CD4-positive, alpha-beta T cell treated with Interleukin-4 for 1 hour (primary cell): ENCODE measurements at regions not wholly inside any gene's neighbourhood (a gene's known extent, or its start where the extent isn't known, plus 50 kb on each side); places are given as distances from the start of the nearest gene placed in this dataset.
"Not testable (repeated sequence)": the region's sequence is repeated elsewhere in the genome, so short reads cannot be mapped to it uniquely, and the experiment has no call there.

Experiments
- DNase-seq, 2 donors: peaks; one replicate each; pipeline ENCODE4 v3.0.0-alpha.2; 2020 to 2022

GRCh38 chr11:38865922-38866321, 2267.9 kb upstream of the RAG2 start:
- no peak for DNase-seq

- no peak for DNase-seq
Measured at GRCh38 chr11:38842991-38843390, 2245.0 kb upstream of the RAG2 start.

GRCh38 chr11:38839071-38839470, 2241.0 kb upstream of the RAG2 start:
- no peak for DNase-seq

- DNase-seq = no peak
Measured at GRCh38 chr11:38835966-38836365, 2237.9 kb upstream of the RAG2 start.

DNA sequence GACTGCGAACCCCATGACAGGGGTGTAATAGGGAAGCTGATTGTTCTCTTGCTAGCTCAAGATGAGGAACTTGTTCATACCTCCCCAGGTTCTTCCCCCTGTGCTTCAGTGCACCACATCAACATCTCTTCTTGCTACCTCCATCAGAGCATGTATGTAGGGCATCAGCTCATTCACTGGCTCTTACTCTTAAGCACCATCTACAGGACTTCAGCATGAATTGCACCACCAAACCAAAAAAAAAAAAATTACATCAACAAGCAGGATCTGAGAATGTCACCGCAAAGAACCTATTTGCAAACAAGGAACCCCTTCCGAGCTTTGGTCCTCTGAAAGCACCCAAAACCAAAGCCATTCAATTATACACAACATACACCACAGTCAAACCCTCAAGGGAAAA, 2226.5 kb upstream of the RAG2 start:
- DNase-seq = no peak

GRCh38 chr11:38821786-38822185, 2223.8 kb upstream of the RAG2 start:
- not testable (repeated sequence) for DNase-seq

- no peak for DNase-seq
Measured at GRCh38 chr11:38819981-38820380, 2221.9 kb upstream of the RAG2 start.

DNA sequence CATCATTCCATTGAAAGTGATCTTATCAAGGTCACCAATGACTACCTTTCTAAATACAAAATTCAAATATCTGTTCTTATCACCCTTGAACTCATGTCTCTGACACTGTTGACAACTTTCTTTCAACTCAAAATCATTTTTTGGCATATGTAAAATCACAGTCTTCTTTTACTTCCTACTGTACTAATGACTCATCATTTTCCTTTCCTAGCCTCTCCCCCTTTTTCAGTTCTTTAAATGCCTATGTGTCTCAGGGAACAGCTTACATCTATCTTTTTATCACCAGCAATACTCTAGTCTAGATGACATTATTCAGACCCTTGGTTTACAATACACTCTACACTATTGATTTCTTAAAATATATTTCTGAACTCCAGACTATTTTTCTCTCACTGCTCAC, 2220.7 kb upstream of the RAG2 start:
- DNase-seq = no peak

- no peak for DNase-seq
Measured at GRCh38 chr11:38814670-38815069, 2216.6 kb upstream of the RAG2 start.

DNA sequence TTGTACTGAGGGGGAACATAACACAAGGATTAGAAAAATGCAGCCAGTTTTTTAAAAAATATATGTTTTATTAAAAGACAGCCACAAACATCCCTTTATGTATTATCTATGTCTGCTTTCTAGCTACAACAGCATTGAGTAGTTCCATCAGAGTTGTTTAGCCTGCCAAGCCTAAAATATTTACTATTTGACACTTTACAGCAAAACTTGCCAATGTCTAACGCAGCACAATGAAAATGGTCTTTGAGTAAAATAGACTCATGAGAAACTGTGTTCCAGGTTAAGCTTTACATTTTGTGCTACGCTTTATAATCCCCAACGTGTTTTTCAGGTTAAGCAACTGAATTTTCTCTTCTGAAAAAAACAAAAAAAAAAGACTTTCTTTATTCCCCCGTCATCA, 2211.5 kb upstream of the RAG2 start:
- DNase-seq = no peak

- DNase-seq = no peak
Measured at GRCh38 chr11:38796281-38796680, 2198.2 kb upstream of the RAG2 start.

- no peak for DNase-seq
Measured at GRCh38 chr11:38795027-38795426, 2197.0 kb upstream of the RAG2 start.

DNA sequence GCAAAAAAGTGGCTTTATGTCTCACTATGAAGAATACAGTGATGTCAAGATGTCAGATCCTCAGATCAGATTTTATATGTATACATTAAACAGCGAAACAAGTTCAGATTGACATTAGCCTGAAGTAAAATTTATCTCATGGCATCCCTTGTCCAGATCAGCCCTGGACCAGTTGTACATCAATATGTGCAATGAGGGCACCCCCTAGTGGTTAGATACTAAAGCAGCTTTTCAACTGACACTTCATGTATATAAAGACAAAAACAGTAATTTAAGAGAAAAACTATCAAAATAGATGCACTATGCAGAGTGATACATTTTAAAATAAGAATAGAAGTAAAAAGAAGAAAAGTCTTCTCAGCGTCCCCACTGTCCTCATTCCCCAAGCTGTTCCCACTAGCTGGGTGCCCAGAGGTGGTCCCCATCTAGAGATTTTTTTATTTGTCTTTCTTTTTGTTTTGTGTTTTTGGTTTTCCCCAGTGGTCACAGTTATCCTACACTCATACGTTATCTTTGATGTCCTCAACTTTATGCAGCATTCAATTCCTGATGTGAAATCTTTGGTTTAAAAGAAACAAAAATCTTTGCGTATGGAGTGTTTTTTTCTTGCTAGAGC, 2193.4 kb upstream of the RAG2 start:
- DNase-seq = peak in 1 of 2 donors; percentile 10

DNA sequence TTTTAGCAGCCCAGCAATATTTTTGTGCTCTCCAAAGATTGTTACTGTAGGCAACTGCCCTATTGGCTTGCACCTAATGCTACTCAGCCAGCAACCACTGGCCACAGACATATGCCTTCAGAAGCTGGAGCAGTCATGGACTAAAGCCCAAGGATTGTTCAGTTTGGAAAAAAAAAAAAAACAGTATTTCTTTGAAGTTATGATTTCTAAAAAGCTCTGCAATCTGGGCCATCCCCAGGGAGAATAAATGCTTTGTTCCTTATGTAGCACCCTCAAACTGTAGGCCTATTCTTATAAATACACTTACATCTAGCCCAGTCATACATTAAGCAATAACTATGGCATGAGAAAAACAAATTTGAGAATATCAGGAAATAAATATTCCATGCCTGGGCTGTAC, 2190.5 kb upstream of the RAG2 start:
- no peak for DNase-seq

DNA sequence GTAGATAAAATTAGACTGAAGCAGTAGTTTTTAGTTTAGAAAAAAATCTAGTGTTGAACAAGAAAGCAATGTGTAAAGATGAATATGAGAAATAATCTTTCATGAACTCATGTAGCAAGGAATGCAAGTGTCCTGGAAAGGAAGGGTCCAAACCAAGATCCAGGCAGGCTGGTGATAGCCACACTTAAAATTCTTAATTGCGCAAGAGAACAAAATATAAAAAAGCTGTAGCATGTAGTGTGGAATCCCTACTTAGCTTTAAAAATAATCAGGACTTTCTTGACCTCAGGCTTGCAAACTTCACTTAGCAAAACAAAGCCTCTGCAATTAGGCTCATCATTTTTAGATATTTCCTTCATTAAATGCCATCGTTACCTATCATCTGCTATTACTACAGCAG, 2186.1 kb upstream of the RAG2 start:
- DNase-seq = no peak

- no peak for DNase-seq
Measured at GRCh38 chr11:38766796-38767195, 2168.8 kb upstream of the RAG2 start.

GRCh38 chr11:38759394-38759793, 2161.4 kb upstream of the RAG2 start:
- no peak for DNase-seq

DNA sequence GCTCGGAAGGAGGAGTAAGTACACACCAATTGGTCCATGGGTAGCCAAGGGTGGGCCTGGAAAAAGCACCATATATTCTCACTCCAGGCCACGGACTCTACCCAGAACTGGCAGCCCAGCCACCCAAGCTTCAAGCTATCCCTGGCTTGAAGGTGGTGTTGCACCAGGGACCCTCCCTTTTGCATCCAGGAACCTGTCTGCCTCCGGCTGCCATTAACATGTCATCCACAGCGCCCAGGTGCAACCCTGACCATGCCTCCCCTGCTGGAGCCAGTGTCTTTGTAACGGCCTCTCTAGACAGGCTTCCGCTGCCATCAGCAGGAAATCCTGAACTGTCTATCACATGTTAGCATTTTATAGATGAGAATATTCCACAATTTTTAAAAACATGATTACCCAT, 2158.5 kb upstream of the RAG2 start:
- DNase-seq = no peak

- DNase-seq = no peak
Measured at GRCh38 chr11:38751421-38751820, 2153.4 kb upstream of the RAG2 start.

DNA sequence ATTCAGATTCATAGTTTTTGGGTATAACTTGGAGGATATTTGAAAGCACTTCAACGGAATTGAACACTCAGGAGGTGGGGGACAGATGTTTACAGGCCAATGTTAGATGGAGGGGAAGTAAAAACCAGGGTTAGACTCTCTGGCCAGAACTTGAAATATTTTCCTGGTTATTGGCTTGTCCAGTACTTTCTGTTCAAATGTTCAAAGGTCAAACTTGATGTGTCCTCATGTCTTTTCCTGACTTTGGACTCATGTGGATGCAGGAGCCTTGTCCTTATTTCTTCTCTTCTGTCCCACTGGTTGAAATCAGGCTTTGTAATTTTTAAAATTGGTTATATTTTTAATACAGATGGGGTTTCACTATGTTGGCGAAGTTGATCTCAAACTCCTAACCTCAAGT, 2148.5 kb upstream of the RAG2 start:
- DNase-seq = not testable (repeated sequence)

DNA sequence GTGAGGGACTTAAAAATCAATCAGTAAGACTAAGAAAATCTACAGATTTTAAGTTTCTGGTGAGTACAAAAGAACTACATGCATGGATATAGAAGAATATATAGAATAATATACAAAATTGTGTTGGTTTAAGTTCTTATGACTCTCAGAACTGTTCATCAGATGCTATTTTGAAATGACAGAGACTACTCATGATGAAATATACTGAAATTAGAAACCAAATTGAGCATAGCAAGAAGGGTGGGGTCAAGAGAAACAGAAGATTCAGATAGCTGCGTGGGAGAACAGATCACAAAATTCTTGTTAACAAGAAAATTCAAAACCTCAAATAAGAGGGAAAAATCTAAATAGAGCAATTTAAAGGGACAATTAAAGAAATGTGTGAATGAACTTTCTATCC, 2125.3 kb upstream of the RAG2 start:
- no peak for DNase-seq

DNA sequence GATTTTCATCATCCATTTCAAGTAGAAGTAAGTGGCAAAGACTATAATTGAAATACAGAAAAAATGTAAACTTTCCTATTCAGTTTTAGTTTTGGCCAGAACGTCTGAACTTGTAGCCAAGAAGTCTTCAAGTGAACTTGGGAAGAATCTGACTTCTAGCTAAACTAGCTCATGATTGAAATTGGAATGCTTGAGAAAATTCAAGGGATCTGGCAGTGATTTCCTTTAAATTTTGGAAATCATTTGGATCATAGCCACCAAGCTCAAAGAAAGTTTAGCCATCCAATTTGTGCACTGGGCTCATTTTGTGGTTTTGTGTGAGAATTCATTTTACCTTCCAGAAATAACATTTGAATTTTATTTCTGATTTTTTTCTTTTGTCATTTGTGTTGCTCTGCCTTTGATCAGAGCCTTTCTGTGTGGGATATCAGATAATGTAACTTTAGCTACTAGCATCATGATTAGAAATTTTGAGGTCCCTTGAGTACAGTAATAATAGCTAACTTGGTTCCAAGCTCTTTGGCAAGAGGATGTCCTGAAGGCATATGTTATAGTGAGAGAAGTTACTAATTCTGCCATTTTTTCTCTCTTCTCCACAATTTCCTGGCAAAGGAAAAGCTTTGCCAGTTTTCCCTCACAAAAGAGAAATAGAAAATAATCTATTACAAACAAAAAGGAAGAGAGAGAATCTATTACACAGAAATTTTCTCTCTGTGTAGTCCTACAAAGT, 2123.7 kb upstream of the RAG2 start:
- DNase-seq = no peak

GRCh38 chr11:38718659-38719058, 2120.6 kb upstream of the RAG2 start:
- no peak for DNase-seq

GRCh38 chr11:38718049-38718448, 2120.0 kb upstream of the RAG2 start:
- DNase-seq = no peak

DNA sequence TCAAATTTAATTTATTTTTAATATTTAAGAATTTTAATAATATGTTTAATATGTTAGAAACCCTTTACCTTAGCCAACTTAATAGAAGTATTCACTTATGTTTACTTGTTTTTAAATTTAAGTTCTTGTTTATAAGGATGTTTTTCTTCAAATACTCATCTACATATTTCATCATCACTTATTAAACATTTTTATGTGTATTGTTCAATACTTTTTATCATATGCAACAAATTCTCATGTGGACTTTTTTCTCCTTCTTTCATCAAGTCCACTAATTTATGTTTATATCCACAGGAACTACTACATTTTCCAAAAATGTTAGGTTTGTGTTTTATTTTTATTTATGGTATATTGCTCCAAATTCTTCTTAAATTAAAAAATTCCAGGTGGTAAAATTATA, 2113.1 kb upstream of the RAG2 start:
- DNase-seq = no peak
